ENCODE measurements at regions not wholly inside any gene's neighbourhood (a gene's known extent, or its start where the extent isn't known, plus 50 kb on each side); places are given as distances from the start of the nearest gene placed in this dataset.

DNA sequence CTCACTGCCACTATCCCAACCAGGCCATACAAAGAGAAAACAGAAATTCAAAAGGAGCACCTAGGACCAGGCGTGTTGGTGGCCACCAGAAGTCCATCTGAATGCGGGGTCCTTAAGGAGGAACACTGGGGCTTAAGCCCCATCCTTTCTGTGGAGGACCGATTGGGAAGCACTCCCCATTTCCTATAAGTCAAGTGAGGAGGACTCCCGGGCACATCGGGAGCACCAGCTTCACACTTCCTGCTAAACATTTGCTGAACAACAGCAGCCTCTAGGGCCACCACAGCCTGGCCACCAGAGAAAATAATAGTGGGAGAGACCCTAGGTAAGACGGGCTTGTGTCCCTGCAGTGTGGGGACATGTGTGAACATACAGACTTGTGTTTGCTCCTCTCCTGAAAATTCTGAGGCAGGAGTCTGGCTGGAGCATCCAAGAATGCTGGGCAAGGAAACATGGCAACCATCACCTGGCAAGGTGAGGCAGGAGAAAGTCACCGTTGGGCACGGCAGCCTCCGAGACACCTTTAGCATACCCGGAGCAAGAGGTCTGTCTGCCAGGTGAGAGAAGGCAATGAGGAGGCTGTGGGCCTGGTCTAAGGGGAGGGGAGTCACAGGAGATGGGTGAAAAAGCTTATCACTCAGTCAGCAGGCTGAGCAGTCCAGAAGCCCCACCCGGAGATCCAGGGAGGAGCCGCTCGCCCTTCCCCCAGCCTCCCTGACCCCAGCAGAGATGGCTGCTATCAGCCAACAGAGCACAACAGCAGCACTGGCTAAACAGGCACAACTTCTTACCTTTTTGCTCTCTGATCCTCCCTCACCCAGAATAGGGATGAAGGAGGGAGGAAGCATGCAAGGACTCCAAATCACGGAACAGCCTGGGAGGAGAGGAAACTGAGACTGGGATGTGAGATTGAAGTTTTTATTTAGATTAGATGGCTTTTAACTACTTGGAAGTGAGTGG, 282.3 kb downstream of the EIPR1 start:
- no peak overlapping the region for H3K4me2 ChIP-seq (replicated peaks; ENCODE audit: low read depth, low read length, poor library complexity, severe bottlenecking)
- H3K27me3 ChIP-seq (replicated peaks in 1 of 4; ENCODE audit: control extremely low read depth in 1 of 4, control insufficient read depth in 3 of 4, insufficient read depth in 4 of 4, low read length in 3 of 4): peaks cover 0 to 5% (median 0%) of the 10 kb centered on the region in 4 experiments
- peaks cover 0 to 11% of the 10 kb centered on the region in 2 donors for H3K4me1 ChIP-seq (ENCODE audit: control insufficient read depth in 2 of 2, insufficient read depth in 2 of 2, low read length in 2 of 2)
- peaks cover 7% of the 10 kb centered on the region for H3K79me2 ChIP-seq (ENCODE audit: control insufficient read depth, insufficient read depth, low read length)
- ATAC-seq (ENCODE audit: low read depth): no peak
- Mint-ChIP-seq H3K4me1 (peaks cover 3% of the 10 kb centered on the region), H3K27me3 (peaks cover 9% of the 10 kb centered on the region), H3K9me3 (ENCODE audit: insufficient read depth) (no peaks in the 10 kb centered on the region), H3K27ac (no peak overlapping the region), H3K4me3 (no peak overlapping the region)
- H3K27ac ChIP-seq (ENCODE audit: low read length in 2 of 2): no peak overlapping the region
- no peak for TF ChIP-seq EZH2 (IDR thresholded peaks at IDR 0.05; ENCODE audit: borderline replicate concordance, insufficient read depth, low read depth, low read length, poor library complexity, severe bottlenecking)
- TF ChIP-seq, protein P1, sequence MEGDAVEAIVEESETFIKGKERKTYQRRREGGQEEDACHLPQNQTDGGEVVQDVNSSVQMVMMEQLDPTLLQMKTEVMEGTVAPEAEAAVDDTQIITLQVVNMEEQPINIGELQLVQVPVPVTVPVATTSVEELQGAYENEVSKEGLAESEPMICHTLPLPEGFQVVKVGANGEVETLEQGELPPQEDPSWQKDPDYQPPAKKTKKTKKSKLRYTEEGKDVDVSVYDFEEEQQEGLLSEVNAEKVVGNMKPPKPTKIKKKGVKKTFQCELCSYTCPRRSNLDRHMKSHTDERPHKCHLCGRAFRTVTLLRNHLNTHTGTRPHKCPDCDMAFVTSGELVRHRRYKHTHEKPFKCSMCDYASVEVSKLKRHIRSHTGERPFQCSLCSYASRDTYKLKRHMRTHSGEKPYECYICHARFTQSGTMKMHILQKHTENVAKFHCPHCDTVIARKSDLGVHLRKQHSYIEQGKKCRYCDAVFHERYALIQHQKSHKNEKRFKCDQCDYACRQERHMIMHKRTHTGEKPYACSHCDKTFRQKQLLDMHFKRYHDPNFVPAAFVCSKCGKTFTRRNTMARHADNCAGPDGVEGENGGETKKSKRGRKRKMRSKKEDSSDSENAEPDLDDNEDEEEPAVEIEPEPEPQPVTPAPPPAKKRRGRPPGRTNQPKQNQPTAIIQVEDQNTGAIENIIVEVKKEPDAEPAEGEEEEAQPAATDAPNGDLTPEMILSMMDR (IDR thresholded peaks at IDR 0.05): no peak
- no peaks in the 10 kb centered on the region for H3K36me3 ChIP-seq (replicated peaks in 1 of 2; ENCODE audit: control extremely low read depth in 1 of 2, control insufficient read depth in 1 of 2, extremely low read depth in 1 of 2, insufficient read depth in 2 of 2, low read length in 1 of 2)
- H3K9ac ChIP-seq (ENCODE audit: low read length): no peak overlapping the region
- H4K20me1 ChIP-seq (ENCODE audit: control insufficient read depth, insufficient read depth, low read length, poor library complexity, severe bottlenecking): no peaks in the 10 kb centered on the region
- no peak for DNase-seq
- ChIA-PET POLR2A (no interaction called here), CTCF (no interaction called here)
- intact Hi-C loops (cut with micrococcal nuclease): no loop called here
- H2AFZ ChIP-seq (ENCODE audit: insufficient read depth, low read depth, low read length, poor library complexity, severe bottlenecking): no peak overlapping the region
- no peak overlapping the region for H3K4me3 ChIP-seq (ENCODE audit: control extremely low read depth in 1 of 5, extremely low read depth in 1 of 5, insufficient read depth in 1 of 5, low read depth in 2 of 5, low read length in 4 of 5)
- 79% methylated on average over 11 of the region's 14 CpGs for WGBS (ENCODE audit: insufficient coverage)
- H3K9me3 ChIP-seq (ENCODE audit: control extremely low read depth in 1 of 3, control insufficient read depth in 2 of 3, insufficient read depth in 1 of 3, low read length in 2 of 3): no peaks in the 10 kb centered on the region

DNA sequence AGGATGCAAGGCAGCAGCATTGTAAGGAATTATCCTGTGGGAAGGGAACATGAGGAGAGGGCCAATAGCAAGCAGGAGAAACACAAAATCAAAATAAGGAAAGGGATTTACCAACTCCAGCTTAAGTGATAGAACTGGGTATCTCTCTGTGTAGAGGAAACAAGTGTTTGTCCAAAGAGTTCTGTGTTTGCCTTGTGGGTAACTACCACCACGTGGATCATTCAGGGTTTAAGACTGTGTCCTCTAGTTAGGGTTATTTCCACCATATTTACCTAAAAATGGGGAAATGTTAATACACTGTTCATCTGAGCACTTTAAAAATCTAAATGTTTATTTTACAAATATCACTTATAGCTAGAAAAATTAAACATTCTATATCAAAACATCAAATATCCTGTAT, 283.3 kb downstream of the EIPR1 start:
- WGBS (ENCODE audit: insufficient coverage): no CpG with 5 or more reads among the region's 1 CpG

More for the DNA sequence above, 283.3 kb downstream of the EIPR1 start:
- ChIA-PET POLR2A (no interaction called here), CTCF (no interaction called here)
- peaks cover 8% of the 10 kb centered on the region for H3K27me3 Mint-ChIP-seq
- H3K27ac Mint-ChIP-seq: no peak overlapping the region
- Histone ChIP-seq H3K9me3 (ENCODE audit: control extremely low read depth in 1 of 3, control insufficient read depth in 2 of 3, insufficient read depth in 1 of 3, low read length in 2 of 3) (peaks cover 0 to 3% (median 2%) of the 10 kb centered on the region in 3 donors), H3K27ac (ENCODE audit: low read length in 2 of 2) (no peak overlapping the region), H3K9ac (ENCODE audit: low read length) (no peak overlapping the region), H3K4me2 (replicated peaks; ENCODE audit: low read depth, low read length, poor library complexity, severe bottlenecking) (no peak overlapping the region), H2AFZ (ENCODE audit: insufficient read depth, low read depth, low read length, poor library complexity, severe bottlenecking) (no peak overlapping the region), H3K36me3 (replicated peaks in 1 of 2; ENCODE audit: control extremely low read depth in 1 of 2, control insufficient read depth in 1 of 2, extremely low read depth in 1 of 2, insufficient read depth in 2 of 2, low read length in 1 of 2) (no peaks in the 10 kb centered on the region), H4K20me1 (ENCODE audit: control insufficient read depth, insufficient read depth, low read length, poor library complexity, severe bottlenecking) (no peaks in the 10 kb centered on the region), H3K4me1 (ENCODE audit: control insufficient read depth in 2 of 2, insufficient read depth in 2 of 2, low read length in 2 of 2) (peaks cover 0 to 4% of the 10 kb centered on the region in 2 donors), H3K79me2 (ENCODE audit: control insufficient read depth, insufficient read depth, low read length) (peaks cover 7% of the 10 kb centered on the region), H3K4me3 (ENCODE audit: control extremely low read depth in 1 of 5, extremely low read depth in 1 of 5, insufficient read depth in 1 of 5, low read depth in 2 of 5, low read length in 4 of 5) (no peak overlapping the region), H3K27me3 (replicated peaks in 1 of 4; ENCODE audit: control extremely low read depth in 1 of 4, control insufficient read depth in 3 of 4, insufficient read depth in 4 of 4, low read length in 3 of 4) (no peaks in the 10 kb centered on the region)
- H3K4me1 Mint-ChIP-seq: no peaks in the 10 kb centered on the region
- no peak for DNase-seq
- TF ChIP-seq EZH2 (IDR thresholded peaks at IDR 0.05; ENCODE audit: borderline replicate concordance, insufficient read depth, low read depth, low read length, poor library complexity, severe bottlenecking): no peak
- TF ChIP-seq, protein P1 (IDR thresholded peaks at IDR 0.05): no peak
- peaks cover 6% of the 10 kb centered on the region for H3K9me3 Mint-ChIP-seq (ENCODE audit: insufficient read depth)
- no peak for ATAC-seq (ENCODE audit: low read depth)
- no peak overlapping the region for H3K4me3 Mint-ChIP-seq
- intact Hi-C loops (cut with micrococcal nuclease): no loop called here
